GM19043 (cell line): ENCODE measurements at regions not wholly inside any gene's neighbourhood (a gene's known extent, or its start where the extent isn't known, plus 50 kb on each side); places are given as distances from the start of the nearest gene placed in this dataset.

Source experiments
- ATAC-seq: cut with Tn5 transposase; IDR thresholded peaks from one replicate; pipeline ENCODE4 v1.9.1; 2021; ENCODE audit warnings: low read depth; ENCODE audit not compliant: unreplicated experiment

DNA sequence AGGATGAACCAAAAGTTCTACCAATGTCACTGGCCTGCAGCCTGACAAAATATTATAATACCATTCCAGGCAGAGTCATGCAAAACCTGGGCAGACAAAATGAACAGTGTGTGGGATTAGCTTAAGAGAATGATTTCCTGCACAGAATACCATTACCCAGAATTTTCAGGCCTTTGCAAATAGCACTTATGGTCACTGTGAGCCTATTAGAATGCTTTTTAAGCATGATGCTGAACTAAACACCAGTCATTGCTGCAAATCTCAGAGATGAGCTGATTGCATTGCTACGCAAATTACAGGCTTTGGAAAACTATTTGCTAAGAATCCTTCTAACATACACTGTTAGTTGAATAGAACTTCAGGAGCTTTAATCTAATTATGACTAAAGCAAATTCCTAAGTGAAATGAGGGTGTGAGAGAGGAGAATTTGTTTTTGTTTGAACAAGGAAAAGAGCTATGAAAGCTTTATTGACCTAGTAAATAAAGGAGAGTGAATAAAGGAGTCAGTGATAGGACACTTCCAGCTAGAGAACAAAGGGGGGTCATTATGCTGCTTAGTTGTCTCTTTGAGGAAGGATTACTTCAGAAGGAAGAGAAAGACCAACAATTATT lies 398.8 kb downstream of the HS3ST3B1 start:
- ATAC-seq = no peak

DNA sequence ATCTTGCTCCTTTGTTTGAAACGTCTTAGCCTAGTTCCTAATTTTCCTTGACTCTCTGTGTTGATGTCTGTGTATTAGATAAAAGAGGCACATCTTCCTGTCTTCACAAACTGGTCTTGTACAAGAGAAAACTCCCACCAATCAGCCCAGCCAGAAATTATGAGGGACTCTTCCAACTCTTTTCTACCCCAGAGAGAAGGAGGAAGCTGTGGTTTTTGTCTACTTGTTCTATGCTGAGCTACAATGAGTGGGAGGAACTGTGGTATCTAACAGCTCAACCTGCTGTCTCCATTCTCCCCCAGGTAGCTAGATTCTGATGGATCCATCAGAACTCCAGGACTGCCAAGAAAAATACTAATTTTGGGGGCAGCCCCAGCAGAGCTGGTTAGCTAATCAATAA lies 392.5 kb downstream of the HS3ST3B1 start:
- no peak for ATAC-seq

DNA sequence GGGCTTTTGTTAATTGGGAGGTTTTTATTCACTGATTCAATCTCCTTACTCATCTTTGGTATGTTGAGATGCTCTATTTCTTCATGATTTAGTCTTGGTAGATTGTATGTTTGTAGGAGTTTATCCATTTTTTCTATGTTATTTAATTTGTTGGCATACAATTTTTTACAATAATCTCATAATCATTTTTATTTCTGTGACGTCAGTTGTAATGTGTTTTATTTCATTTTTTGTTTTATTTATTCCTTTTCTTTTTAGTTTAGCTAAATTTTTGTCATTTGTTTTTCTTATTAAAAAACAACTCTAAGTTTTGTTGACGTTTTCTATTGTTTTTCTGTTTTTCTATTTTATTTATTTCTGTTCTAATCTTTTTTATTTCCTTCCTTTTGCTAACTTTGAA lies 389.8 kb downstream of the HS3ST3B1 start:
- no peak for ATAC-seq

DNA sequence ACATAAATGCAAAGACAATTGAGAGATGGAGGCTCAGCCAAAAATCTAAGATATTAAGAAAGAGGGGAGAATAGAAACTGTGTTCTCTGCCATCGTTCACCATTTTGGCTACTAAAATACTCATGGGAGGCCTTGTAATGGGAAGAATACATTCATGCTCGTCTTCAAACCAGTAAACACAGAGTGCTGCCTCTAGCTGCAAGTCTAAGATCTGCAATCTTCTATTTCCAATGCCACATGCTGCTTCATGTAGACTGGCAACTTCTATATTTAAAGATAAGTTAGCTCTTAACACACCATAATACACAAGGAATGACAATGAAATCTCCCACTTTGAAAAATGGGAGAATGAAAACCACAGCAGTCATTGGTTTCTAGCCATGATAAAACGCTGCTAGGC lies 387.3 kb downstream of the HS3ST3B1 start:
- ATAC-seq = no peak

DNA sequence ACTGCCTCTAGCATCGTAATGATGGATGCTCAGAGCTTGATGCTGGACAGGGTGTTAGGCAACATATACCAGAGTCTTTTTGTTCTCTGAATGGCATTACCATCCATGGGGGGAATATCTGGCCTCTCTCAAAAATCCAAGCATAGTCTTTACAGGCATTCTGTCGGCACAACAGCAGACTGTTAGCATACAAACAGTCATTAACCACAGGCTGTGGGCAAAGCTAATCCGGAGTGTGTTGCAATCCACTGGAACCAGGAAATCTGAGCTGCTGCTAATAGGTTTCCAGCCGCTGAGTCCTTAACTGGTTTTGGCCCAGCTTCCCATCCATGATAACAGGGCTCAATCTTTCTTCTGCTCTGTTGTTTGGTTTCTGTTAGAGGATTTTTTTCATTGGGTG lies 371.9 kb downstream of the HS3ST3B1 start:
- no peak for ATAC-seq

DNA sequence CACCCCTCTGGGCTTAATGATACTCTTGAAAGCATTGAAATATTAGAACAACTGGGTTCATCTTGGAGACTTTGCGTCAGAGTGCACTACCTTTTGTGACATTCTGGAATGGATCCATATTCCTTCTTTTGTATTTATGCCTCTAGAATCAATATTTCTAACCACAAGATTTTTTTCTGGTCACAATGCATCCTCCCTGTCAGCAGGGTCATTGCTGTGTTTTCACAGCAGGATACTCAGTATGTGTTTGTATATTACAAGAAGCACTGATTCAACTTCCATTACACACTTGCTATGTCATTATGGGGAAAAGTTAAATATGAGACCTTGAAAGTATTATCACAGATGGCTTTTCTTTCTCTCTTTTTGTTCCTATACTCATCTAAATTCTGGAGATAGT lies 370.0 kb downstream of the HS3ST3B1 start:
- no peak for ATAC-seq

DNA sequence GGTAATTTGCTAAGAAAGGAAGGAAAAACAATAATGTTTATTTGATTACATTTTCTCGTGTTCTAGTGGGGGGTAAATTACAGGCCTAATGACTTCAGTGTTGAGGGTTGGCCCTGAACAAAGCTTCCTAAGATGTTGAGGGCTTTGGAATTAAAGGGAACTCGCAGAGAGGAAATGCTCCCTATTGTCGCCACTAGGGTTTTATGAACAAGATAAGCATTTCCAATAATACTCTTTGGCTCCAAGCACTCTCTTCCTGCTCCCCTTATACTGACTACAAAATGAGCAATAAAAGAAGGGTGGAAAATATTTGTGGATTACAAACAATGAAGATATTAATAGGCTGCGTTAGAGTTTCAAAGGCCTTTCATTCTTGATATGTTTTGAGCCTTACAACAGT lies 363.6 kb downstream of the HS3ST3B1 start:
- no peak for ATAC-seq

DNA sequence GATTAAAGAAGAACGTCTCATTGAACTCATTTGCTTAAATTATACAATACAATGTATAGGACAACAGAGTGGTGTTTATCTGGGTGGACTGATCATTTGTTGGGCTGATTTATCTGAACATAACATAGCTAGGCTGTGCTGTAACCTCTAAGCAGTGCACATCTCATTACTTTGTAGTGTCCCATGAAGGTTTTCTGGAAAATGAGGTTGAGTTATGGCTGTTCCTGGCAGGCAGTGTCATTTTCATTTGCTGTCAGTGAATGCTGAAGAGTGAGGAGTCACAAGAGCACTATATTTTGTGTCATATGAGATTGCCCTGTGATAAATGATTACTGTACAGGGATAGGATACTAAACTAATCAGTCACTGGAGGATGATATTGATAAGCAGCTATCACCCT lies 340.2 kb downstream of the HS3ST3B1 start:
- ATAC-seq = no peak

DNA sequence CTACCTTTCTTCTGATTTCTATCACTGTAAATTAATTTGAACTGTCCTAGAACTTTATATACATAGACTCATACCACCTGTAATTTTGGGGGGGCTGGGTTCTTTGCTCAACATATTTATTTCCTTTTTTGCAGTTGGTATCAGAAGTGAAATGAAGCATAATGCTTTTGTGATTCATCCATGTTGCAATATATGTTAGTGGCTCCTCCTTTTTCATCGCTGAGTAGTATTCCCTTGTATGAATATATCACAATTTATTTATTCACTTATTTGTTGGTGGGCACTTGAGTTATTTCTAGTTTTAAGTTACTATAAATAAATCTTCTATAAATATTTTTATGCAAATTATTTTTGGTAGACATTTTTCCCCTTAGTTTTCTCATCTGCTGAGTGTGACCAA lies 336.4 kb downstream of the HS3ST3B1 start:
- no peak for ATAC-seq

DNA sequence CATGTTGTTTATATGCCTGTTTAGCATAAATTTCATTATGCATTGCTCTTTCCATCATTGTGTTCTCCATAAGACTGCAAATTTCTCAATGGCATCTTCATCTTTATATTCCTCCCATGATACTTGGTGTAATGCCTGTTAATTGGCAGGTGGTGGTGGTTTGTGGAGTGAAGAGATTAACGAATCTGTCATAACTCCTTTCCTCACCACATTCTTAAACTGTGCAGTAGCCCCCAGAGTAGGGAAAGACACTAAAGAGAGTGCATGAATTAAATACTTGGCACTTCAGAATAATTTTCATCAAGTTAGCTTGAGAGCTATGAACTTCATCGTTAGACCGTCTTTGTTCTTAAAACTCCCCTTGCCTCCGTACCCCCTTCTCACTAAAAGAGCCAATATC lies 329.7 kb downstream of the HS3ST3B1 start:
- ATAC-seq = no peak

DNA sequence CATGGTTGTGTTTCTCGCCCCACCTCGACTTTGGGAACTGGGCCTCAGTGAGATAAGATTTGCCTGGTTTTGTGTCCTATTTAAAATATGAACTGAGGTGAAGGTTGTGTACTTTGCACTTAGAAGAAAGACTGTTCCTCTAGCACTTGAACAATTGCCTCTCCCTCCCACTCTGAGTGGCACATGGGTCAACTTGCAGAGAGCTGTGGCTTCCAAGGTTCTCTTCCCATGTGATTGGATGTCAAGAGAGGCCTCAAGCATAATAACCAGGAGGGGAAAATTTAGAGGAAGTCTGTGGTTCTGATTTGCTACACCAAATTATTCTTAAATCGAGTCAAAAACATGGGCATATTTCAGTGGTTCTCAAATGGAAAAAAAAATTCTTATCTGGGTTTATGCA lies 329.2 kb downstream of the HS3ST3B1 start:
- ATAC-seq = no peak

DNA sequence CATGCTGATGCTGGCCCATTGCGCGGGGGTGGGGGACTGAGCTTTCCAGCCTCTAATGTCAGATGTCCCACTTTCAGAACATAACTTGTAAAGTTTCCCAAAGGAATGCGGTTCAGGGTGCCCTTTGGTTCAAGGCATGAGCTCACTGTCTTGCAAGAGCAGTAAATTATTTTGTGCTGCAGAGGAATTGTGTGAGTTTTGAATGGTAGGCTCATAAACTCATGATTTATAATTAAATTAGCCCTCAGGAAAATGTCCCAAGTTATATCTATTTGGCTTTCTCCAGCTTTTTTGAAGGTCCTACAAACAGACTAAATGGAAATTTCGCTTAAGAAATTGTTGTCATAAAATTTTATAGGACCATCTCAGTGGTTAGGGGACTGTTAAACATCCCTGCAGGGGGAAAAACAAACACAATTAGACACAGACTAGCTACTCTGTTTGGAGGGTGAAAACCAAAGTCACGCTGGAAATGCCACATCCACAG lies 321.8 kb downstream of the HS3ST3B1 start:
- ATAC-seq = no peak

DNA sequence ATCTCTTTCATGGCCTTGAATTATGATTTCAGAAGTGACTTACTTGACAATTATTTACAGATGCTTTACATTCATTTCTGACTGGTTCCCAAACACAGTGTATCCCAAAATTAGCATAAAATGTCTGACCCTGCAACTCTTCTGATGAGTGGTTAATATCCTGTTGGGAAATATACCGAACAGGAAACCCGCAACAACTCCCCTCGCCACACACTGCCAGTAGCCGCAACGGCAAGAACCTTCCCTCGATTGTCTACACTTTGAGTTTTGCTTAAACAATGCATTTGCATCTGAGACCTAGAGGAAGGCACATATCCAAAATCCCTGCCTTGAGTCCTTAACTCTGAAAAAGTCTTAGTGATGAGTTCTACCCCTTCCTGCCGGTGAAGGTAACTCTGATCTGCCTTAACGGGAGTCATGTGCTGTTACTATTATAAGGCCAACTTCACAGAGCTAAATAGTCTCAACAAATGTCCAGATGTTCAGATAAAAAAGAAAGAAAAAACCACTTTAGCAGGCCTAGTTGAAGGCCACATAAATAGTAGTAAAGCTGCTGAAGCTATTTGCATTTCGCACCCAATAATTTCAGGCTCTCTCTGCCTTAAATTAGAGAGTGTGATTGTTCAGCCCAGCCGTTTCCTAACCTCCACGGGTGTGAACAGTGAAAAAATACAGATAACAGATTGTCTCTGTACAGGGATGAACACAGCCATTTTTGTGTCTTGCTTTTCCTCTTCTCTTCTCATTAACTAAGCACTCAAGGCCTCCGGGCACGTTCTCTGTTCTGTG lies 321.1 kb downstream of the HS3ST3B1 start:
- no peak for ATAC-seq

DNA sequence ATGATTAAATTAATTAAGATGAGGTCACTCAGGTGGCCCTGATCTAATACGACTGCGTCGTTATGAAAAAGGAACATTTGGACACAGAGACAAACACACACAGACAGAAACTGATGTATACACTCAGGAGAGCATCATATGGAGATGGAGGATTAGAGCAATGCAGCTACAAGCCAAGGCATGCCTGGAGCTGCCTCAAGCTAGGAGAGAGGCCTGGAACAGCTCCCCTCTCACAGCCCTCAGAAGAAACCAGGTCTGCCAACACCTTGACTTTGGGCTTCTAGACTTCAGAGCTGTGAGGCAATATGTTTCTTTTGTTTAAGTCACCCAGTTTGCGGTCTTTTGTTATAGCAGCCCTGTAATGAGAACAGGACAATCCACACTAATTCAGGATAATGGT lies 318.9 kb downstream of the HS3ST3B1 start:
- ATAC-seq = no peak

DNA sequence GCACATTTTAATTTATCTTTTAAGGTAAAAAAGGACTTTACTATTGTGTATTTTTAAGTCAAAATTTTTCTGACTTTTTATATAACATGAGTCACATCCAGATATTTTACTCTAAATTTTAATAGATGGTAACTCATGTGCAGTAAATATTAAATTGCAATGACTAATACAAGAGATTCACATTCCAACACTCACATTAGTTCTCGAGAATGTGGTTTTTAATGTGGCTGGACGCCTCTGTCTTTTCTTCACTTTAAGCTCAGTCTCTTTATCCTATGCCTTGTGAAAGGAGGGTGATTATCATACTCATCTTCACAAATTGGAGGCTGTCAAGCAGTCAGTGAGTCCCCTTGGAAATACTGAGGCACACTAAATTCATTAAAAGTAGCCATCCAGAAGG lies 315.6 kb downstream of the HS3ST3B1 start:
- no peak for ATAC-seq

DNA sequence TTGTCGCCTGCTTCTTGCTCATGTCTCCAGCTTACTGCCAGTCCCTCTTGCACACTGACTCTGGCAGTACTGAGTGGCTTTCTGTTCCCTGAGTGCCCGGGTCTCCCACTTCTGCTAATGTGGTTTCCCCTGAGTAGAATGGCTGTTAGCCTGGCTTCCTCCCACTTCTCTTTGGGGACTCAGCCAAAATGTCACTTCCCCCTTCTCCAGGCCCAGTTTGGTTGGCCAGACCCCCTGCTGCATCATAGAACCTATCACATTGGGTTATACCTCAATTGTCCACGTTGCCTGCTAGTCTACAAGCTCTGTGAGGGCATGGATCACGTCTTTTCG lies 304.4 kb downstream of the HS3ST3B1 start:
- ATAC-seq = no peak

DNA sequence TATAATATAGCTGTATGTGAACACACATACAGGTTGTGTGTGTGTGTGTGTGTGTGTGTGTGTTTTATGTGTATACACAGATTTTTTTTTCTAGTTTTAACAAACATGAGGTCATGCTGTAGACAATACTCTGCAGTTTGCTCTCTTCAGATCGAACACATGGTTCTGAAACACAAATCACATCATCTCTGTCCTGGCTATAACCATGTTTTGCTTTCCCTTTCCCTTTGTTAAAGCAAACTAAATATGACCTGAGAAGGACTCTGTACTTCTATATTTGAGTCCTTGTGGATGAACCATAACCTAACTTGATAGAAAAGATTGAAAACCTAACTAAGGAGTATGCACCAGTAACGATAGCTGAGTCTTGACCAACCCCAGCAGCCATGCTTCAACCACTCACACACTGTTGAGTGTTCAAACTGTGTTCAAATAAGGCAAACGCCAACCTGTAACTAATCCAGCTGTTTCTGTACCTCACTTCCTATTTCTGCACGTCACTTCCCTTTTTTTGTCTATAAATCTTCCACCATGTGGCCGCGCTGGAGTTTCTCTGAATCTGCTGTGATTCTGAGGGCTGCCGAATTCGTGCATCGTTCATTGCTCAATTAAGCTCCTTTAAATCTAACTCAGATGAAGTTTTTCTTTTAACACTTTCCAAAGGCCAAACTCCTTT lies 303.8 kb downstream of the HS3ST3B1 start:
- no peak for ATAC-seq

DNA sequence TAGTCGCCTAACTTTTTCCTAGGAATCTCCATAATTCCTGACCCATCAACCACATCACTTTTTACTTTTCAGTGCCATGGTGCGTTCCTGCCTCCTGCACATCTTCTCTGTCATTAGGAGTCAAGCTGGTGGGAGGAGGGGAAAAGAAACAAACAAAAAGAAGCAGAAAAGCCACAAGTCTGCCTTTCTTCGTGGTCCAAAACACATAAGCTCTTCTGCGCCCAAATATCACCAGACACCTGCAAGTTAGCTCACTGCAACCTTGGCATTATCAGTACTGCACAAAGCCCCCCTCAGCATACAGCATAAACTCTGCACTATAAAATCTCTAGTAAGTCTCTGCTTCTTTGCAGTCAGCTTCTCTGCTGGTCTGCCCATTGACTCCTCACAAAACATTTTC lies 295.3 kb downstream of the HS3ST3B1 start:
- no peak for ATAC-seq

DNA sequence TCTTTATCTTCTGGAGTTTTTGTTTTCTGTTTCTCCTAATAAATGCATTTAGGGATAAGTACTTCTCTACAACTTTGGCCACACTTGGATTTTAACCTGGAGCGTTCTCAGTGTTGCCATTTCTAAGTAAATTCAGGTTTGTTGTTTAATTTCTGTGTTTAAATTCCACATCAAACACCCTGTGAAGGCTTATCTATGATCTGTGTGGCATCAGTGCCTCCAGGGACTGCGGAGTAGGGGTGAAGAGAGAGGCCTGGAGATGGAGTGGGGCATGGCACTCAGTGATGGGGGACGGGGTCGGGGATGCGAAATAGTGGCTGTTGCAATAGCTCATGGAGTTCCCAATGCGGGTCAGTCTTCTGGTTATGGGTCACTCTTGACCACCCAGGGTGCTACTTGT lies 294.8 kb downstream of the HS3ST3B1 start:
- no peak for ATAC-seq

DNA sequence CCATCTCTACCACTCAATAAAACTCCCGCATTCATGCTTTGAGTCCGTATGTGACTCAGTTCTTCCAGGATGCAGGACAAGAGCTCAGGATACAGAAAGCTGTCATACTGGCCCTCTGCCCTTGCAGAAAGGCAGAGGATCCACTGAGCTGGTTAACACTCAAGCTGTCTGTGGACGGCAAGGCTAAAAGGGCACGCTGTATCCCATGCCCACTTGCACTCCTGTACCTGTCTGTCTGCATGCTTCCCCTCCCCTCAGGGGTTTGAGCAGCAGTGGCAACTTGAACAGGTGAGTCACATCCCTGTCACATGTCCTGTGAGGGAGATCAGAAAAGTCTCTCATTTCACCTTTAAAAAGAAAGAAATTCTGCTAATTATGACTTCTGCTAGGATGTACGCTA lies 293.8 kb downstream of the HS3ST3B1 start:
- no peak for ATAC-seq

DNA sequence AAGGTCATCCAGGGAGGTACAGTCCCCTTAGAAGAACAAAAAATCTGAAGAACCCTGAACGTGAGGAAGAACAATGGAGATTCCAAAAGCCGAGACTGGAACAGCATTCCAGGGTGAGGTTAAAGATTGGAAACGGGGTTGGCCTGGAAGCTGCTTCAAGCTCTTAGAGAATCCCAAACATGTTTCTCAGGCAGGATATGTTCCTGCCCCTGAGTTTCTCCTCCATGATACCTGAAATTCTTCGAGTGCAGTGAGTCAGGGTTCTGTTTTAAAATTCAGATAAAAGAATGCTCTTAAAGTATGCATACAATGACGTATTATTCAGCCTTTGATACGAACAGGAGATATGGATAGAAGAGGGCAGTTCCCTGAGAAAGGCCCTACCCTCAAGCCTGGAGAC lies 293.1 kb downstream of the HS3ST3B1 start:
- ATAC-seq = no peak
